Astrocyte of the cerebellum (primary cell): ENCODE measurements at regions not wholly inside any gene's neighbourhood (a gene's known extent, or its start where the extent isn't known, plus 50 kb on each side); places are given as distances from the start of the nearest gene placed in this dataset.

ENCODE experiments used
- DNase-seq: peaks from one replicate; pipeline ENCODE4 v3.0.0-alpha.2; 2011; ENCODE audit warnings: low read depth
- H3K4me3 ChIP-seq: 2 replicates; pipeline ENCODE4 v1.5.1; 2011; ENCODE audit warnings: mild to moderate bottlenecking, low read depth, low read length, moderate library complexity
- CTCF ChIP-seq: IDR thresholded peaks from 2 replicates; pipeline ENCODE4 v1.5.1; 2012; ENCODE audit warnings: low read length, low read depth, moderate library complexity, mild to moderate bottlenecking; ENCODE audit errors: missing control alignments
- in situ Hi-C: cut with HindIII; loops from 2 replicates; pipeline ENCODE4 v1.10.0; 2017; ENCODE audit warnings: low sequenced_read_pairs

GRCh38 chr6:15930207-15930606, 198.7 kb upstream of the MYLIP start:
- no peak for DNase-seq
- no peak overlapping the region for H3K4me3 ChIP-seq
- in situ Hi-C loops = no loop called here
- TF ChIP-seq CTCF = no peak

- H3K4me3 ChIP-seq = no peak overlapping the region
- in situ Hi-C loops = no loop called here
- no peak for TF ChIP-seq CTCF
- no peak for DNase-seq
These were observed 199.2 kb upstream of the MYLIP start for GRCh38 chr6:15929685-15930084.

- TF ChIP-seq CTCF = no peak
- H3K4me3 ChIP-seq = no peak overlapping the region
- in situ Hi-C loops = no loop called here
- no peak for DNase-seq
These were observed 201.2 kb upstream of the MYLIP start for GRCh38 chr6:15927531-15928225.

- TF ChIP-seq CTCF = no peak
- in situ Hi-C loops = no loop called here
- no peak for DNase-seq
- no peak overlapping the region for H3K4me3 ChIP-seq
These were observed 202.6 kb upstream of the MYLIP start for GRCh38 chr6:15926256-15926655.

- H3K4me3 ChIP-seq = no peak overlapping the region
- TF ChIP-seq CTCF = no peak
- in situ Hi-C loops = no loop called here
- DNase-seq = no peak
These were observed 204.0 kb upstream of the MYLIP start for GRCh38 chr6:15924893-15925292.

GRCh38 chr6:15922510-15923250, 206.2 kb upstream of the MYLIP start:
- in situ Hi-C loops = no loop called here
- H3K4me3 ChIP-seq = no peak overlapping the region
- TF ChIP-seq CTCF = no peak
- DNase-seq = peak; percentile 26
